ENCODE measurements at regions not wholly inside any gene's neighbourhood (a gene's known extent, or its start where the extent isn't known, plus 50 kb on each side); places are given as distances from the start of the nearest gene placed in this dataset.
"Not testable (repeated sequence)": the region's sequence is repeated elsewhere in the genome, so short reads cannot be mapped to it uniquely, and the experiment has no call there.

DNA sequence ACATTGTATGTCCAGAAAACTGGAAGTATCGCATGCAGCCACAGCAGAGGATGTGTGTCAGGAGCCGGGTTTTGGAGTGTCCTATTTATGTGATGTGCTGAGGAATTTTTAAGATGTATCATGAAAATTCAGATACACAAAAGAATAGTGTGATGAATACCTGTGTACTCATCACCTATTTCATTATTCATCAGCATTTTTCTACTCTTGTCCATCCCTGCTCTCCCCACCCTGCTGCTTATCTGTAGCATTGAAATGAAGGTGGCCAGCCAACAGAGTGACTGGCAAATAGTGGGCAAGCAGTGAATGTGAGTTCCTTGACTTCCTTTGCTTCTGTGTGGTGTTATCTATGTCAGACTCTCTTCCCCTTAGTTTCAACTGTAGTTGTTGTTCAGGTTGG is 108.7 kb upstream of the NUTM2F start:
- H3K4me3 Mint-ChIP-seq, DNase-seq, ATAC-seq, H3K27me3 Mint-ChIP-seq, H3K27ac Mint-ChIP-seq, H3K4me1 Mint-ChIP-seq, H3K9me3 Mint-ChIP-seq, POLR2A ChIA-PET: not testable (repeated sequence)
- peaks cover 0 to 45% (median 7%) of the 10 kb centered on the region in 3 donors for H3K36me3 Mint-ChIP-seq

DNA sequence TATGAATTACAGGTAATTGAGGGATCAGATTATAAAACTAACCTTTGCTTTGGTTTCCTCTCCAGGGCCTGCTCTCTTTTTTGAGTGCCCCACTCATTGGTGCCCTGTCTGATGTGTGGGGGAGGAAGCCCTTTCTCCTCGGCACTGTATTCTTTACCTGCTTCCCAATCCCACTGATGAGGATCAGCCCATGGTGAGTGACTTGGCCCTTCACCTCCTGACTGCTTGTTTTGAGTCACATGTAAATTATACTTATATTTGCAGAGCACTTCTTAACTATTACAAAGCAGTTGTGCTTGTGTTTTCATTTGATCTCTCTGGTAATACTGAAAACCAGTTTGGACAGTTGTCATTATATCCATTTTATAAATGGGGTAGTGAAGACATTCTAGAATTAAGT is 109.9 kb upstream of the NUTM2F start:
- ATAC-seq, H3K4me1 Mint-ChIP-seq, H3K27me3 Mint-ChIP-seq, DNase-seq, H3K4me3 Mint-ChIP-seq, POLR2A ChIA-PET, H3K27ac Mint-ChIP-seq, H3K9me3 Mint-ChIP-seq: not testable (repeated sequence)
- peaks cover 0 to 57% (median 7%) of the 10 kb centered on the region in 3 donors for H3K36me3 Mint-ChIP-seq

DNA sequence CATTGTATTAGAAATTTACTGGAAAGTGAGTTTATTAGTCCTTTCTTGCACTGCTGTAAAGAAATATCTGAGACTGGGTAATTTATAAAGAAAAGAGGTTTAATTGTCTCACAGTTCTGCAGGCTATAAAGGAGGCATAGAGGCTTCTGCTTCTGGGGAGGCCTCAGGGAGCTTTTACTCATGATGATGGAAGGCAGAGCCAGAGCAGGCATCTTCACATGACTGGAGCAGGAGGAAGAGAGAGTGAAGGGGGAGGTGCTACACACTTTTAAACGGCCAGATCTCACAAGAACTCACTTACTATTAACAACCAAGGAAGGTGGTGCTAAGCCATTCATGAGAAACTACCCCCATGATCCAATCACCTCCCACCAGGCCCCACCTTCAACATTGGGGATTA is 112.7 kb upstream of the NUTM2F start:
- H3K27me3 Mint-ChIP-seq, ATAC-seq, DNase-seq, H3K4me1 Mint-ChIP-seq, H3K27ac Mint-ChIP-seq, POLR2A ChIA-PET, H3K9me3 Mint-ChIP-seq, H3K4me3 Mint-ChIP-seq: not testable (repeated sequence)
- H3K36me3 Mint-ChIP-seq, result peaks cover 0 to 73% (median 11%) of the 10 kb centered on the region in 3 donors

DNA sequence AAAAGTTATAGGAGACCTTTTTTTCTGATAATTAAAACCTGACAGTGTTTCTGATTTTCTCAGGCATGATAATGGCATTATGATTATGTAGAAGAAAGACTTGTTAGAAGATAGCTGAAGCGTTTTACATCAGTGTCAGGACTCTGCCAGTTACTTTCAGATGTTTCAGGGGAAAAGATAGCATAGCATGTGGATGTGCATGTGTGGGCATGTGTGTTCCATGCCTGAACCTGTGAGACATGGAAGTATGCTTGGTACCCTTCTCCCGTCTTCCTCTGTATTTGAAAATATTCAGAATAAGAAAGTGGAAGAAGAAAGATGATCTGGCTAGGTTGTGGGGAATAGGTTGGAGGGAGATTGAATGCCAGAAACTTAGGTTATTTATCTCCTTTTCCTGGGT is 113.1 kb upstream of the PCAT7 start:
- no peaks in the 10 kb centered on the region for H3K9me3 Mint-ChIP-seq
- peaks cover 0 to 3% (median 0%) of the 10 kb centered on the region in 4 donors for H3K4me1 Mint-ChIP-seq
- H3K36me3 Mint-ChIP-seq, result peaks cover 0 to 78% (median 18%) of the 10 kb centered on the region in 3 donors
- peak overlapping the region in 1 of 10 donors; percentile 31 for H3K27ac Mint-ChIP-seq
- H3K27me3 Mint-ChIP-seq, result no peaks in the 10 kb centered on the region
- ATAC-seq (no peak), DNase-seq (no peak)
- H3K4me3 Mint-ChIP-seq, result no peak overlapping the region
- POLR2A ChIA-PET, result no interaction called here

DNA sequence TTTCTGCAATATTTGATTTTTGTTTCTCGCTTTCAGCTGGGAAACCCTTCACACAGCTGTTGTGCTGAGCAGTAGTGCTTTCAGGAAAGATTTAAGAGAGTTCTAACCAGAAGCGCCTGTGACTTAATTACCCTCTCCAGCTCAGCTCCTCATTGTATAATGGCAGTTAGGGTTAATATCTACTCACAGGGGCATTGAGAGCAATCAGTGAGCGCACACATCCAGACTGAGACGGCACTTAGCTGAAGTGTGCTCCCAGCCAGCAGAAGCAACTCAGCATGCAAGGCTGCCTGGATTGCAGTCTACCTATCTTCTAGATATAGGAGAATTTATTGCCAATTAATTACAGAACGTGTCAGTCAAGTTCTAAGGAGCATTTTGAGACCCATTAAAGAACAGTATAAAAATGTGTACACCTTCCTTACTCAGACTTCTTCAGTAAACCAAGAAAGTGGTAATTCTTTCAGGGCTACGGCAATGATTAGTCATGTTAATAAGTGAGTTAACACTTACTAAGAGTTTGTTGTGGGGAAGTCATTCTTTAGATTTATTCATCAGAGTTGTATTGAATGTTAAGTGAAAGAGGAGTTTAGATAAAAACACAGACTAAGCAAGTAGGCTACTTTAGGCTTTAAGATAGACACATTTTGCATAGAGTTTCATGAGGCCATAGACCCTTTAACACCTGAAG is 111.7 kb upstream of the PCAT7 start:
- Mint-ChIP-seq H3K9me3 (no peaks in the 10 kb centered on the region), H3K36me3 (peaks cover 0 to 88% (median 26%) of the 10 kb centered on the region in 3 donors), H3K27me3 (no peaks in the 10 kb centered on the region), H3K4me1 (peaks cover 0 to 3% (median 0%) of the 10 kb centered on the region in 4 donors), H3K27ac (peak overlapping the region in 2 of 10 donors; percentile 55 to 66), H3K4me3 (no peak overlapping the region)
- DNase-seq (no peak), ATAC-seq (no peak)
- POLR2A ChIA-PET, result no interaction called here

DNA sequence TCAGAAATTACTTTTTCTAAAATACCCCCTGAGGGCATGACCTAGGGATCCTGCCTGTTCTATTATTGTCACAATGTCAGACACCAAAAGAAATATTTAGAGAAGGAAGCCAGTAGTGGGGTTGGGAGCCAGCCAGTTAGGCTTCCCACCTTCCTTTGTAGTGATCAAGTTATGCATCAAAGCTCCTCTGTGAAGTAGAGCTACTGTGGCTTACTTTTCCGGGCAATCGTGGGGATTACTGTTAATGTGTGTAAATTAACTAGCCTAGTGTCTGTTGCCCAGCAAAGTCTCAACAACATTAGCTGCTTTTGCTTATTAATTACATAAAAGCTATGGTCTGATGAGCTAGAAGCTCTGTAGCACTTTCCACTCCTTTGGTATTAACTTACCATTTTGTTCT is 109.0 kb upstream of the PCAT7 start:
- no peak overlapping the region for H3K4me3 Mint-ChIP-seq
- H3K27ac Mint-ChIP-seq, result peak overlapping the region in 2 of 10 donors; percentile 9 to 21
- no peaks in the 10 kb centered on the region for H3K9me3 Mint-ChIP-seq
- peaks cover 0 to 3% (median 0%) of the 10 kb centered on the region in 4 donors for H3K4me1 Mint-ChIP-seq
- no peak for DNase-seq
- H3K27me3 Mint-ChIP-seq, result no peaks in the 10 kb centered on the region
- H3K36me3 Mint-ChIP-seq, result peaks cover 4 to 87% (median 29%) of the 10 kb centered on the region in 3 donors
- POLR2A ChIA-PET, result no interaction called here
- no peak for ATAC-seq

DNA sequence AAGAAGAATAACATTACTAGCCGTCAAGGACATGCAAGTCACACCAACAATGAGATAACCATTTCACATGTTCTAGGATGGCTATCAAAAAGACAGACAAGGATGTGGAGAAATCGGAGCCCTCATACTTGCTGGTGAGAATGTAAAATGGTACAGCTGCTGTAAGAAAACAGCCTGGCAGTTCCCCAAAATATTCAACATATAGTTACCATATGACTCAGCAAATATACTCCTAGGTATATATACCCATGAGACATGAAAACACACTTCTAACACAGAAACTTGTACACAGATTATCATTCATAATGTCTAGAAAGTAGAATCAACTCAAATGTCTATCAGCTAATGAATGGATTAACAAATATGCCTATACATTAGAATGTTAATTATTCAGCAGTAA is 105.4 kb upstream of the PCAT7 start:
- Mint-ChIP-seq H3K27me3 (no peaks in the 10 kb centered on the region), H3K36me3 (peaks cover 4 to 83% (median 46%) of the 10 kb centered on the region in 3 donors), H3K4me1 (peaks cover 0 to 1% (median 0%) of the 10 kb centered on the region in 4 donors), H3K9me3 (no peaks in the 10 kb centered on the region), H3K27ac (no peak overlapping the region), H3K4me3 (no peak overlapping the region)
- no peak for DNase-seq
- POLR2A ChIA-PET, result no interaction called here
- no peak for ATAC-seq

DNA sequence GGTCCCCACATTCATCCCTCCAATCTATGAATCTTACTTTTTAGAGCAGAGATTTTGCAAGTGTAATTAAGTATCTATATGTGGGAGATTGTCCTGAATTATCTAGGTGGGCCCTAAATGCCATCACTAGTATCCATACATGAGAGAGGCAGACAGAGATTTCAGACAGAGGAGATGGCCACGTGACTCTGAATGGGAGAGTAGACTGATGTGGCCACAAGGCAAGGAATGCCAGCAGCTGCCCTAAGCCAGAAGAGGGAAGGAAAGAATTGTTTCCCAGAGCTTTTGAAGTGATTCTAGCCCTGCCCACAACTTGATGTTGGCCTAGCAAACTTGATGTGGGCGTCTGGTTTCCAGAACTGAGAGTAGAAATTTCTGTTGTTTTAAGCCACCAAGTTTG is 90.1 kb upstream of the PCAT7 start:
- ATAC-seq (no peak), DNase-seq (no peak)
- Mint-ChIP-seq H3K4me1 (no peaks in the 10 kb centered on the region), H3K27ac (no peak overlapping the region), H3K27me3 (no peaks in the 10 kb centered on the region), H3K4me3 (no peak overlapping the region), H3K9me3 (peaks cover 16 to 57% (median 42%) of the 10 kb centered on the region in 9 donors), H3K36me3 (peaks cover 24 to 47% (median 37%) of the 10 kb centered on the region in 3 donors)
- POLR2A ChIA-PET, result no interaction called here

DNA sequence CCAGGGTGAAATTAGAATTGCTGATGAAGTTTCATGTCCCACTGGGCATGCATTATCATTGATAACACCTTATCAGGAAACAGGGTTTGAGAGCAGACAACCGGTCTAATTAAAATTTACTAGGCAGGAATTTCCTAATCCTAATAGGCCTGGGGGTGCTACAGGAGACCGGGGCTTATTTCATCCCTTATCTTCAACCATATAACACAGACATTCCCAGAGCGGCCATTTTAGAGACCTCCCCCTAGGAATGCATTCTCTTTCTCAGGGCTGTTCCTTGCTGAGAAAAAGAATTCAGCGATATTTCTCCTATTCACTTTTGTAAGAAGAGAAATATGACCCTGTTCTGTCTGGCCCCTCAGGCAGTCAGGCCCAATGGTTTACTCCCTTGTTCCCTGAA is 82.8 kb upstream of the PCAT7 start:
- H3K36me3 Mint-ChIP-seq, result peaks cover 2 to 17% (median 13%) of the 10 kb centered on the region in 3 donors
- H3K4me3 Mint-ChIP-seq, H3K27ac Mint-ChIP-seq, H3K4me1 Mint-ChIP-seq, POLR2A ChIA-PET, DNase-seq, ATAC-seq: not testable (repeated sequence)
- H3K9me3 Mint-ChIP-seq, result peaks cover 5 to 56% (median 27%) of the 10 kb centered on the region in 9 donors
- peaks cover 9 to 28% (median 19%) of the 10 kb centered on the region in 5 donors for H3K27me3 Mint-ChIP-seq

DNA sequence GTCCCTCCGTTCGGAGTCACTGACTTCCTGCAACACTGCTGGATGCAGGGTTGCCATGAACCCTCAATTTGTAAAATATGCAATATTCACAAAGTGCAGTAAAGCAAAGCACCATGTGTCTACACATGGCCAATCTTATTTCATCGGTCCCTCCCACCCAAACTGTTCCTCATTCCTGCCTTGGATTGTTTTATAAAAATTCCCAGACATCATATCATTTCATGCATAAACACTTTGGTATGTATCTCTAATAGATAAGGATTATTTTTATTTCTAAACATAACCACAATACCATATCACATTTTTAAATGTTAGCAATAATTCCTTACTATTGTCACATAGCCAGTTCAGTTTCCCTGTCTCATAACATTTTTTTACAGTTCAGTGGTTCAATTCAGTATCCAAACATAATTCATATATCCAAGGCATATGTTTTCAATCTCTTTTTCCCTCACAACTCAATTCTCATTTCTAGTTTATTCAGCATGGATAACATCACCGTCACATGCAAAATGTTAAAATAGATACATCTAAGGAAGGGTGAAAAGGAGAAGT is 82.0 kb upstream of the PCAT7 start:
- Mint-ChIP-seq H3K36me3 (peaks cover 2 to 13% (median 13%) of the 10 kb centered on the region in 3 donors), H3K27me3 (peaks cover 9 to 28% (median 19%) of the 10 kb centered on the region in 5 donors), H3K4me3 (no peak overlapping the region), H3K9me3 (peaks cover 0 to 48% (median 24%) of the 10 kb centered on the region in 9 donors), H3K4me1 (no peaks in the 10 kb centered on the region), H3K27ac (no peak overlapping the region)
- no peak for DNase-seq
- no peak for ATAC-seq
- POLR2A ChIA-PET, result no interaction called here

DNA sequence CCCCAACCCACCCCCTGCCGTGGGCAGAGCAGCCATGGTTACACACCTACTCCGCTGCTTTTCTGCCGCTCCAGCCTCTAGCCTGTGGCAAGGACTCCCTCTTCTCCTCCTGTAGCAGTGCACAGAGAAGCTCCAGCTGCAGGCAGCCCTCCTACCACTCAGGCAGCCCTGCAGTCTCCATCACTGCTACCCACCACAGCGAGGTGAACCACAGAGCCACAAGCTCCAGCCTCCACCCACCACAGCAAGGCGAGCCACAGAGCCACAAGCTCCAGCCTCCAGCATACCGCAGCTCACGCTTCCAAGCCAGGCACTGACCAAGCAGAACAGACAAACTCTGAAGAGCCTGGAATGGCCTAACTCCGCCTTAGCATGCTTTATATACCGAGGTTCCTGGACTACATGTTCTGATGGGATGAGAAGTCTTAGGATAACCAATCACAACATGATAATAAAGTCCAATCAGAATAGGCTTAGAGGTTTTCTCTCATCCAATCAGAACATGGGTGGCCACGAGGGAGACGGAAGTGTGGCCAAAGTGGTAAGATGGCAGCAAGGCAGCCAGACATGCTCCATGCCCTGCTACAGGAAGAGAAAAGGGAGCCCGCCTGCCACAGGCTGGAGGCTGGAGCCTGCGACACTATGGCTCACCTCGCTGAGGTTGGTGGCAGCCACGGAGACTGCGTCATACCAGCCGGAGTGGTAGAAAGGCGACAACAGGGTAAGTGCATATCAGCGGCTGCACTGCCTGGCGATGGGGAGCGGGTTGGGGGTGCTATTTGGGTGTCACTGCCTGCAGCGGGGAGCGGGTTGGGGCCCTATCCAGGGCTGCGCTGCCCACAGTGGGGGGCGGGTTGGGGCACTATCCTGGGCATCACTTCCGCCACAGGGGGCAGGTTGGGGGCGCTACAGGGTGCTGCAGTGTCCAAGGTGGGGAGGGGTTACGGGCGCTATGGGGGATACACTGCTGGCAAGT is 75.8 kb upstream of the PCAT7 start:
- DNase-seq (no peak), ATAC-seq (no peak)
- POLR2A ChIA-PET, result no interaction called here
- Mint-ChIP-seq H3K4me1 (no peaks in the 10 kb centered on the region), H3K4me3 (no peak overlapping the region), H3K27me3 (peaks cover 9 to 28% (median 17%) of the 10 kb centered on the region in 5 donors), H3K36me3 (peaks cover 0 to 2% (median 0%) of the 10 kb centered on the region in 3 donors), H3K27ac (no peak overlapping the region), H3K9me3 (peaks cover 0 to 6% (median 0%) of the 10 kb centered on the region in 9 donors)

DNA sequence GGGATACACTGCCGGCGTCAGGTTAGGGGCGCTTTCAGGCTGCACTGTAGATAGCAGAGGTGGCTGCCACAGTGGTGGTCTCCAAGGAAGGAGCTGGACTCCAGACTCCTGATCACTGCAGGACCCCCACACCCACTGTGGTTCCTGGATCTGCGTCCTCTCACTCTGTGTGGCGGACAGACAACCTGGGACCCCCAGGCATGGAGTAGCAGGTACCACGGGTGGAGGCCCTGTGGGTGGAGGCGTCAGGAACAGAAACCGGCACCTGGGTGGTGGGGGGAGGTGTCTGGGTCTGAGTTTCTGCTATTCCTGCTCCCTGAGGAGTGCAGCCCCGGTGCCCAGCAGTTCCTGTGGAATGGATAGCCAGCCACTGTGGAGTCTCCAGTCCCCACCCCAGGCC is 75.1 kb upstream of the PCAT7 start:
- no peak for DNase-seq
- H3K9me3 Mint-ChIP-seq, result peaks cover 0 to 3% (median 0%) of the 10 kb centered on the region in 9 donors

DNA sequence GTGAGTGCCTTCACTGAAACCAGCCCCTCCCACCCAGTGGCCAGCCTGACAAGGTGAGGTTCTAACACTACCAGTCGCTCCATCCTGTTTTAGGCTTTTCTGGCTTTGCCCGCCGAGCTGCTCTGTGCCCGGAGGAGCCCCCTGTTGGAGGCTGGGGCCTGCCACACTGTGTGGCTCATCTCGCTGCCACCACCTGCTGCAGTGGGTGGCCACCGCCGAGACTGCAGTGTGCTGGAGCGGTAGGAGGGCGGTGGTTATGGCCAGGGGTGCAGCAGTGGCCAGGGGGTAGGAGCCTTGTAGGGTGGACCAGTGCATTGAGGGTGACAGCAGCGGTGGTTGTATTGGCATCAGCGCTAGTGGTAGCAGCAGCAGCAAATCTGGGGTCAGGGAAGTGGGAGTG is 74.7 kb upstream of the PCAT7 start:
- ATAC-seq (no peak), DNase-seq (no peak)
- Mint-ChIP-seq H3K36me3 (no peaks in the 10 kb centered on the region), H3K27ac (no peak overlapping the region), H3K4me1 (no peaks in the 10 kb centered on the region), H3K27me3 (peaks cover 5 to 16% (median 8%) of the 10 kb centered on the region in 5 donors), H3K4me3 (no peak overlapping the region), H3K9me3 (no peaks in the 10 kb centered on the region)
- POLR2A ChIA-PET, result no interaction called here

More for the DNA sequence above, 75.1 kb upstream of the PCAT7 start:
- Mint-ChIP-seq H3K27ac (no peak overlapping the region), H3K36me3 (no peaks in the 10 kb centered on the region), H3K27me3 (peaks cover 5 to 20% (median 12%) of the 10 kb centered on the region in 5 donors), H3K4me3 (no peak overlapping the region), H3K4me1 (no peaks in the 10 kb centered on the region)
- POLR2A ChIA-PET, result no interaction called here
- ATAC-seq, result no peak
